Amniotic stem cell (primary cell): ENCODE measurements at regions not wholly inside any gene's neighbourhood (a gene's known extent, or its start where the extent isn't known, plus 50 kb on each side); places are given as distances from the start of the nearest gene placed in this dataset.

Source experiments
- DNase-seq: peaks from one replicate; lab custom pipeline; 2025; lab: John Stamatoyannopoulos, UW

GRCh38 chr3:28901018-28901417 is 379.9 kb upstream of the RBMS3 start:
- no peak for DNase-seq

- no peak for DNase-seq
Measured at GRCh38 chr3:28903171-28903601, 377.7 kb upstream of the RBMS3 start.

GRCh38 chr3:28905798-28906197 is 375.1 kb upstream of the RBMS3 start:
- no peak for DNase-seq

- no peak for DNase-seq
Measured at GRCh38 chr3:28906561-28907310, 374.1 kb upstream of the RBMS3 start.

GRCh38 chr3:28907616-28908015 is 373.3 kb upstream of the RBMS3 start:
- no peak for DNase-seq

GRCh38 chr3:28912120-28912885 is 368.6 kb upstream of the RBMS3 start:
- no peak for DNase-seq

- DNase-seq: no peak
Measured at GRCh38 chr3:28915741-28916500, 364.9 kb upstream of the RBMS3 start.

- peak; percentile 53 for DNase-seq
Measured at GRCh38 chr3:28916713-28917499, 364.0 kb upstream of the RBMS3 start.

GRCh38 chr3:28917895-28918475 is 362.9 kb upstream of the RBMS3 start:
- no peak for DNase-seq

GRCh38 chr3:28922376-28922775 is 358.5 kb upstream of the RBMS3 start:
- DNase-seq: no peak

GRCh38 chr3:28923994-28924393 is 356.9 kb upstream of the RBMS3 start:
- DNase-seq: no peak

GRCh38 chr3:28924744-28925360 is 356.0 kb upstream of the RBMS3 start:
- DNase-seq: no peak

GRCh38 chr3:28933337-28933736 is 347.5 kb upstream of the RBMS3 start:
- no peak for DNase-seq

- DNase-seq: no peak
Measured at GRCh38 chr3:28934126-28934813, 346.6 kb upstream of the RBMS3 start.

- DNase-seq: no peak
Measured at GRCh38 chr3:28935146-28935545, 345.7 kb upstream of the RBMS3 start.

GRCh38 chr3:28936154-28936553 is 344.7 kb upstream of the RBMS3 start:
- no peak for DNase-seq

- peak; percentile 40 for DNase-seq
Measured at GRCh38 chr3:28940530-28940929, 340.3 kb upstream of the RBMS3 start.

- DNase-seq: no peak
Measured at GRCh38 chr3:28940994-28941393, 339.9 kb upstream of the RBMS3 start.

GRCh38 chr3:28947061-28947460 is 333.8 kb upstream of the RBMS3 start:
- DNase-seq: no peak

GRCh38 chr3:28947751-28948150 is 333.1 kb upstream of the RBMS3 start:
- DNase-seq: no peak
